Keratinocyte (primary cell): ENCODE measurements at regions not wholly inside any gene's neighbourhood (a gene's known extent, or its start where the extent isn't known, plus 50 kb on each side); places are given as distances from the start of the nearest gene placed in this dataset.

Experiments used
- DNase-seq: peaks from one replicate; pipeline ENCODE4 v3.0.0-alpha.2; 2011; ENCODE audit warnings: low read depth, missing footprints, low spot score
- FAIRE-seq: peaks from 2 replicates; lab custom pipeline; 2011; peaks lifted over from hg19 to GRCh38; lab: Jason Lieb, UNC
- H2AFZ ChIP-seq: 2 replicates; pipeline ENCODE4 v1.6.0; 2012; ENCODE audit warnings: low read length, control low read depth, inconsistent platforms; ENCODE audit not compliant: control insufficient read depth
- H3K27ac ChIP-seq: 2 replicates; pipeline ENCODE4 v1.5.1; 2011; ENCODE audit warnings: low read length; ENCODE audit not compliant: control insufficient read depth, insufficient read depth
- H3K27me3 ChIP-seq: 3 replicates; pipeline ENCODE4 v1.6.0; 2011; ENCODE audit warnings: low read length; ENCODE audit not compliant: control insufficient read depth, insufficient read depth; ENCODE audit errors: extremely low read depth
- H3K36me3 ChIP-seq, 2 experiments: 2 replicates in 1 of 2; 3 replicates in 1 of 2; pipeline ENCODE4 v1.5.1; 2011; ENCODE audit warnings: low read length in 2 of 2, mild to moderate bottlenecking in 1 of 2; ENCODE audit not compliant: control insufficient read depth in 2 of 2, insufficient read depth in 2 of 2; ENCODE audit errors: extremely low read depth in 1 of 2
- H3K4me1 ChIP-seq: 3 replicates; pipeline ENCODE4 v1.5.1; 2011; ENCODE audit warnings: low read length; ENCODE audit not compliant: control insufficient read depth, insufficient read depth; ENCODE audit errors: extremely low read depth
- H3K4me2 ChIP-seq: 3 replicates; pipeline ENCODE4 v1.6.0; 2011; ENCODE audit warnings: low read depth, low read length; ENCODE audit not compliant: control insufficient read depth, insufficient read depth; ENCODE audit errors: extremely low read depth
- H3K4me3 ChIP-seq, 3 experiments: fragments of 200-600 bp in 1 of 3; sonication (generic) in 1 of 3; 2 replicates in 2 of 3; 3 replicates in 1 of 3; pipeline ENCODE4 v1.5.1; 2011 to 2016; ENCODE audit warnings: low read length in 3 of 3, mild to moderate bottlenecking in 3 of 3, control low read depth in 2 of 3, inconsistent platforms in 1 of 3, low read depth in 1 of 3, mixed read lengths in 1 of 3, mixed run types in 1 of 3, moderate library complexity in 1 of 3; ENCODE audit not compliant: control insufficient read depth in 2 of 3, insufficient read depth in 2 of 3; ENCODE audit errors: extremely low read depth in 1 of 3
- H3K79me2 ChIP-seq: 2 replicates; pipeline ENCODE4 v1.6.0; 2012; ENCODE audit warnings: low read length; ENCODE audit not compliant: control insufficient read depth, insufficient read depth
- H3K9ac ChIP-seq: 3 replicates; pipeline ENCODE4 v1.6.0; 2011; ENCODE audit warnings: low read length; ENCODE audit not compliant: control insufficient read depth, insufficient read depth; ENCODE audit errors: extremely low read depth
- H3K9me1 ChIP-seq: 3 replicates; pipeline ENCODE4 v1.6.0; 2011; ENCODE audit warnings: low read length; ENCODE audit not compliant: control insufficient read depth, insufficient read depth; ENCODE audit errors: extremely low read depth
- H3K9me3 ChIP-seq: 2 replicates; pipeline ENCODE4 v1.5.1; 2012; ENCODE audit warnings: low read depth, low read length; ENCODE audit not compliant: control insufficient read depth
- H4K20me1 ChIP-seq: 3 replicates; pipeline ENCODE4 v1.6.0; 2011; ENCODE audit warnings: low read length; ENCODE audit not compliant: control insufficient read depth, insufficient read depth; ENCODE audit errors: extremely low read depth
- EZH2 ChIP-seq: IDR thresholded peaks from one replicate; pipeline ENCODE4 v1.6.1; 2012; ENCODE audit warnings: inconsistent platforms, mild to moderate bottlenecking, low read length, moderate library complexity
- dilution Hi-C: fragments of 300-500 bp; cut with MboI; formaldehyde crosslinking; loops from one replicate; pipeline ENCODE4 v1.7.0; 2020; ENCODE audit warnings: low sequenced_read_pairs; ENCODE audit not compliant: extremely low pct_ligation_motif_present
- TF ChIP-seq, protein P1 (sequence below), 3 experiments: IDR thresholded peaks in 1 of 3; conservative IDR thresholded peaks in 1 of 3; optimal IDR thresholded peaks in 1 of 3; 2 replicates in 2 of 3; 3 replicates in 1 of 3; pipeline versions ENCODE3 to v1.5.1; 2011; ENCODE audit warnings: low read length in 3 of 3, mild to moderate bottlenecking in 3 of 3, moderate library complexity in 2 of 3, control low read depth in 1 of 3, inconsistent platforms in 1 of 3; ENCODE audit not compliant: insufficient read depth in 2 of 3; ENCODE audit errors: extremely low read depth in 1 of 3

DNA sequence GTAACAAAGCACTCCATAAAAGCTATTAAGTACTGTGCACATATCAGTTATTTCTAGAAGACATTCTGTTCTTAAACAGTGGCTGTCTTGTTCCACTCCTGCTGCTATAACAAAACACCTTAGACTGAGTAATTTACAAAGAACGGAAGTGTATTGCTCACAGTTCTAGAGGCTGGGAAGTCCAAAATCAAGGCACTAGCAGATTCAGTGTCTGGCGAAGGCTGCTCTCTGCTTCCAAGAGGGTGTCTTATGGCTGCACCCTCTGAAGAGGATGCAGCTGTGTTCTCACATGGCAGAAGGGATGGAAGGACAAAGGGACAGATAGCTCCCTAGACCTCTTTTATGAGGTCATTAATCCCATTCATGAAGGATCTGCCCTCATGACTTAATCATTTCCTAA is 424.2 kb upstream of the ZMIZ1 start:
- TF ChIP-seq EZH2, result no peak
- TF ChIP-seq, protein P1, sequence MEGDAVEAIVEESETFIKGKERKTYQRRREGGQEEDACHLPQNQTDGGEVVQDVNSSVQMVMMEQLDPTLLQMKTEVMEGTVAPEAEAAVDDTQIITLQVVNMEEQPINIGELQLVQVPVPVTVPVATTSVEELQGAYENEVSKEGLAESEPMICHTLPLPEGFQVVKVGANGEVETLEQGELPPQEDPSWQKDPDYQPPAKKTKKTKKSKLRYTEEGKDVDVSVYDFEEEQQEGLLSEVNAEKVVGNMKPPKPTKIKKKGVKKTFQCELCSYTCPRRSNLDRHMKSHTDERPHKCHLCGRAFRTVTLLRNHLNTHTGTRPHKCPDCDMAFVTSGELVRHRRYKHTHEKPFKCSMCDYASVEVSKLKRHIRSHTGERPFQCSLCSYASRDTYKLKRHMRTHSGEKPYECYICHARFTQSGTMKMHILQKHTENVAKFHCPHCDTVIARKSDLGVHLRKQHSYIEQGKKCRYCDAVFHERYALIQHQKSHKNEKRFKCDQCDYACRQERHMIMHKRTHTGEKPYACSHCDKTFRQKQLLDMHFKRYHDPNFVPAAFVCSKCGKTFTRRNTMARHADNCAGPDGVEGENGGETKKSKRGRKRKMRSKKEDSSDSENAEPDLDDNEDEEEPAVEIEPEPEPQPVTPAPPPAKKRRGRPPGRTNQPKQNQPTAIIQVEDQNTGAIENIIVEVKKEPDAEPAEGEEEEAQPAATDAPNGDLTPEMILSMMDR (optimal IDR thresholded peaks at IDR 0.05 in 1 of 3, IDR thresholded peaks at IDR 0.05 in 1 of 3, conservative IDR thresholded peaks at IDR 0.05 in 1 of 3; ENCODE audit: extremely low read depth in 1 of 3, insufficient read depth in 2 of 3, low read length in 3 of 3), result no peak
- DNase-seq (no peak), FAIRE-seq (no peak)
- H3K79me2 ChIP-seq, result no peaks in the 10 kb centered on the region
- H3K4me2 ChIP-seq, result no peak overlapping the region
- no peak overlapping the region for H3K4me3 ChIP-seq
- H3K9me1 ChIP-seq, result no peaks in the 10 kb centered on the region
- H2AFZ ChIP-seq, result no peak overlapping the region
- H3K36me3 ChIP-seq, result no peaks in the 10 kb centered on the region
- dilution Hi-C loops, result no loop called here
- H3K9ac ChIP-seq, result no peak overlapping the region
- H3K27ac ChIP-seq, result no peak overlapping the region
- peaks cover 6% of the 10 kb centered on the region for H3K27me3 ChIP-seq
- H3K4me1 ChIP-seq, result no peaks in the 10 kb centered on the region
- no peaks in the 10 kb centered on the region for H4K20me1 ChIP-seq
- no peaks in the 10 kb centered on the region for H3K9me3 ChIP-seq

- no peaks in the 10 kb centered on the region for H3K79me2 ChIP-seq
- FAIRE-seq, result no peak
- no peaks in the 10 kb centered on the region for H3K4me1 ChIP-seq
- H4K20me1 ChIP-seq, result no peaks in the 10 kb centered on the region
- H3K27me3 ChIP-seq, result peaks cover 6% of the 10 kb centered on the region
- dilution Hi-C loops, result no loop called here
- no peak overlapping the region for H3K9ac ChIP-seq
- DNase-seq, result no peak
- H3K27ac ChIP-seq, result no peak overlapping the region
- TF ChIP-seq EZH2, result no peak
- TF ChIP-seq, protein P1 (optimal IDR thresholded peaks at IDR 0.05 in 1 of 3, IDR thresholded peaks at IDR 0.05 in 1 of 3, conservative IDR thresholded peaks at IDR 0.05 in 1 of 3; ENCODE audit: extremely low read depth in 1 of 3, insufficient read depth in 2 of 3, low read length in 3 of 3), result no peak
- no peaks in the 10 kb centered on the region for H3K9me3 ChIP-seq
- H3K36me3 ChIP-seq, result no peaks in the 10 kb centered on the region
- H3K4me3 ChIP-seq, result no peak overlapping the region
- no peak overlapping the region for H3K4me2 ChIP-seq
- no peaks in the 10 kb centered on the region for H3K9me1 ChIP-seq
- H2AFZ ChIP-seq, result no peak overlapping the region
Measured at GRCh38 chr10:78645169-78645686, 423.5 kb upstream of the ZMIZ1 start.
